ENCODE measurements at regions not wholly inside any gene's neighbourhood (a gene's known extent, or its start where the extent isn't known, plus 50 kb on each side); places are given as distances from the start of the nearest gene placed in this dataset.

DNA sequence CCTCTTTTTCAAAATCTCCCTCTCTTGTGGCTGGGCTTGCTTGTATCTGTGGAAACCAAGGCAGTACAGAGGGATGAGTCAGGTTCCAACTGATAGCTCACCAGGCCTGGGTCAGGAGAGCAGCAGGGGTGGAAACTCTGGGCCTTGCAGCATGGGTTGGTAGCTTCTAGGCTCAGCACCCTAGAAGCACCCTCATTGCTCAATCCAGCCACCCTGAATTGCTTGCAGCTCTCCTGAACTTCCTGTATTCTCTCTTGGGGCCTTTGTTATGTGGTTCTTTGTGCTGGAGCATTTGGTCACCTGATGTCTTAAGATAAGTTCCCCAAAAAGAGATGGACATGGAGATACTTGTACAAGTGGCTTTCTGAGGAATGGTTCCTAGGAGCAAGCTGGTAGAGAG lies 169.4 kb downstream of the IRX5 start:
- no peak overlapping the region for H3K4me2 ChIP-seq (ENCODE audit: low read length)
- no peaks in the 10 kb centered on the region for H3K4me1 Mint-ChIP-seq (ENCODE audit: low read depth, unreplicated experiment)
- TF ChIP-seq EZH2 (IDR thresholded peaks at IDR 0.05; ENCODE audit: insufficient read depth, low read length) (no peak), CTCF (IDR thresholded peaks at IDR 0.05; ENCODE audit: insufficient read depth, low read depth, low read length) (no peak)
- H3K9ac ChIP-seq (ENCODE audit: low read length), result no peak overlapping the region
- no peaks in the 10 kb centered on the region for H3K36me3 ChIP-seq (ENCODE audit: insufficient read depth, low read length)
- no peak overlapping the region for H3K27ac ChIP-seq (ENCODE audit: low read depth, low read length)
- H3K9me3 Mint-ChIP-seq (ENCODE audit: unreplicated experiment), result peaks cover 11% of the 10 kb centered on the region
- no peak overlapping the region for H3K27ac Mint-ChIP-seq (ENCODE audit: unreplicated experiment)
- H2AFZ ChIP-seq (ENCODE audit: low read depth, low read length), result no peak overlapping the region
- FAIRE-seq (no peak), DNase-seq (ENCODE audit: low read depth) (no peak)
- no peaks in the 10 kb centered on the region for H4K20me1 ChIP-seq (ENCODE audit: insufficient read depth, low read length)
- H3K79me2 ChIP-seq (ENCODE audit: insufficient read depth, low read length), result no peaks in the 10 kb centered on the region
- no peaks in the 10 kb centered on the region for H3K36me3 Mint-ChIP-seq (ENCODE audit: low read depth, unreplicated experiment)
- H3K27me3 ChIP-seq (ENCODE audit: insufficient read depth, low read length), result no peaks in the 10 kb centered on the region
- H3K4me3 ChIP-seq (ENCODE audit: insufficient read depth, low read depth, low read length), result no peak overlapping the region
- H3K4me1 ChIP-seq (ENCODE audit: insufficient read depth, low read length), result no peaks in the 10 kb centered on the region
- peaks cover 20% of the 10 kb centered on the region for H3K27me3 Mint-ChIP-seq (ENCODE audit: low read depth, unreplicated experiment)
- peaks cover 9% of the 10 kb centered on the region for H3K9me3 ChIP-seq (ENCODE audit: insufficient read depth, low read depth, low read length)
- no peak overlapping the region for H3K4me3 Mint-ChIP-seq (ENCODE audit: unreplicated experiment)

GRCh38 chr16:55101026-55101425 lies 170.4 kb downstream of the IRX5 start:
- H3K36me3 Mint-ChIP-seq (ENCODE audit: low read depth, unreplicated experiment), result no peaks in the 10 kb centered on the region
- peaks cover 20% of the 10 kb centered on the region for H3K27me3 Mint-ChIP-seq (ENCODE audit: low read depth, unreplicated experiment)
- no peak overlapping the region for H3K4me3 ChIP-seq (ENCODE audit: insufficient read depth, low read depth, low read length)
- H2AFZ ChIP-seq (ENCODE audit: low read depth, low read length), result no peak overlapping the region
- H3K9ac ChIP-seq (ENCODE audit: low read length), result no peak overlapping the region
- H3K9me3 ChIP-seq (ENCODE audit: insufficient read depth, low read depth, low read length), result peaks cover 9% of the 10 kb centered on the region
- FAIRE-seq, result no peak
- TF ChIP-seq EZH2 (IDR thresholded peaks at IDR 0.05; ENCODE audit: insufficient read depth, low read length), result no peak
- TF ChIP-seq CTCF (IDR thresholded peaks at IDR 0.05; ENCODE audit: insufficient read depth, low read depth, low read length), result no peak
- no peak for DNase-seq (ENCODE audit: low read depth)
- no peak overlapping the region for H3K27ac ChIP-seq (ENCODE audit: low read depth, low read length)
- H3K4me2 ChIP-seq (ENCODE audit: low read length), result no peak overlapping the region
- no peak overlapping the region for H3K4me3 Mint-ChIP-seq (ENCODE audit: unreplicated experiment)
- no peaks in the 10 kb centered on the region for H3K4me1 ChIP-seq (ENCODE audit: insufficient read depth, low read length)
- H3K36me3 ChIP-seq (ENCODE audit: insufficient read depth, low read length), result no peaks in the 10 kb centered on the region
- no peaks in the 10 kb centered on the region for H3K4me1 Mint-ChIP-seq (ENCODE audit: low read depth, unreplicated experiment)
- H4K20me1 ChIP-seq (ENCODE audit: insufficient read depth, low read length), result no peaks in the 10 kb centered on the region
- H3K9me3 Mint-ChIP-seq (ENCODE audit: unreplicated experiment), result peaks cover 11% of the 10 kb centered on the region
- H3K79me2 ChIP-seq (ENCODE audit: insufficient read depth, low read length), result no peaks in the 10 kb centered on the region
- no peak overlapping the region for H3K27ac Mint-ChIP-seq (ENCODE audit: unreplicated experiment)
- H3K27me3 ChIP-seq (ENCODE audit: insufficient read depth, low read length), result no peaks in the 10 kb centered on the region

- Histone ChIP-seq H3K9me3 (ENCODE audit: insufficient read depth, low read depth, low read length) (peaks cover 9% of the 10 kb centered on the region), H3K4me2 (ENCODE audit: low read length) (no peak overlapping the region), H3K79me2 (ENCODE audit: insufficient read depth, low read length) (no peaks in the 10 kb centered on the region), H3K9ac (ENCODE audit: low read length) (no peak overlapping the region), H2AFZ (ENCODE audit: low read depth, low read length) (no peak overlapping the region), H3K4me3 (ENCODE audit: insufficient read depth, low read depth, low read length) (no peak overlapping the region), H3K27me3 (ENCODE audit: insufficient read depth, low read length) (no peaks in the 10 kb centered on the region), H3K4me1 (ENCODE audit: insufficient read depth, low read length) (no peaks in the 10 kb centered on the region), H3K36me3 (ENCODE audit: insufficient read depth, low read length) (no peaks in the 10 kb centered on the region), H4K20me1 (ENCODE audit: insufficient read depth, low read length) (no peaks in the 10 kb centered on the region), H3K27ac (ENCODE audit: low read depth, low read length) (no peak overlapping the region)
- Mint-ChIP-seq H3K9me3 (ENCODE audit: unreplicated experiment) (peaks cover 11% of the 10 kb centered on the region), H3K27ac (ENCODE audit: unreplicated experiment) (no peak overlapping the region), H3K4me1 (ENCODE audit: low read depth, unreplicated experiment) (no peaks in the 10 kb centered on the region), H3K4me3 (ENCODE audit: unreplicated experiment) (no peak overlapping the region), H3K27me3 (ENCODE audit: low read depth, unreplicated experiment) (peaks cover 29% of the 10 kb centered on the region), H3K36me3 (ENCODE audit: low read depth, unreplicated experiment) (no peaks in the 10 kb centered on the region)
- no peak for TF ChIP-seq CTCF (IDR thresholded peaks at IDR 0.05; ENCODE audit: insufficient read depth, low read depth, low read length)
- TF ChIP-seq EZH2 (IDR thresholded peaks at IDR 0.05; ENCODE audit: insufficient read depth, low read length), result no peak
- FAIRE-seq, result no peak
- no peak for DNase-seq (ENCODE audit: low read depth)
Observed at GRCh38 chr16:55102077-55102476, 171.4 kb downstream of the IRX5 start.
